GM18858 (cell line): ENCODE measurements at regions not wholly inside any gene's neighbourhood (a gene's known extent, or its start where the extent isn't known, plus 50 kb on each side); places are given as distances from the start of the nearest gene placed in this dataset.
"Not testable (repeated sequence)": the region's sequence is repeated elsewhere in the genome, so short reads cannot be mapped to it uniquely, and the experiment has no call there.

Experiments used
- ATAC-seq: cut with Tn5 transposase; IDR thresholded peaks from one replicate; pipeline ENCODE4 v1.9.1; 2021; ENCODE audit not compliant: unreplicated experiment

- not testable (repeated sequence) for ATAC-seq
These were observed 141.1 kb downstream of the SLCO4C1 start for GRCh38 chr5:102154791-102155605.

- no peak for ATAC-seq
These were observed 141.8 kb downstream of the SLCO4C1 start for GRCh38 chr5:102154291-102154690.

GRCh38 chr5:102153003-102153759 is 142.9 kb downstream of the SLCO4C1 start:
- peak; percentile 84 for ATAC-seq

- no peak for ATAC-seq
These were observed 157.1 kb downstream of the SLCO4C1 start for GRCh38 chr5:102139029-102139428.

- no peak for ATAC-seq
These were observed 157.8 kb downstream of the SLCO4C1 start for GRCh38 chr5:102138243-102138653.

GRCh38 chr5:102130890-102131289 is 165.2 kb downstream of the SLCO4C1 start:
- no peak for ATAC-seq

- ATAC-seq = no peak
These were observed 165.7 kb downstream of the SLCO4C1 start for GRCh38 chr5:102130386-102130785.

- no peak for ATAC-seq
These were observed 176.8 kb downstream of the SLCO4C1 start for GRCh38 chr5:102119252-102119651.

- no peak for ATAC-seq
These were observed 180.3 kb downstream of the SLCO4C1 start for GRCh38 chr5:102115736-102116135.

- ATAC-seq = no peak
These were observed 181.5 kb downstream of the SLCO4C1 start for GRCh38 chr5:102114525-102115069.

GRCh38 chr5:102107865-102108264 is 188.2 kb downstream of the SLCO4C1 start:
- no peak for ATAC-seq

GRCh38 chr5:102106599-102106998 is 189.5 kb downstream of the SLCO4C1 start:
- ATAC-seq = no peak

GRCh38 chr5:102099766-102100331 is 196.2 kb downstream of the SLCO4C1 start:
- no peak for ATAC-seq

- not testable (repeated sequence) for ATAC-seq
These were observed 197.0 kb downstream of the SLCO4C1 start for GRCh38 chr5:102099083-102099482.

GRCh38 chr5:102098606-102099005 is 197.5 kb downstream of the SLCO4C1 start:
- ATAC-seq = not testable (repeated sequence)

GRCh38 chr5:102090770-102091169 is 205.3 kb downstream of the SLCO4C1 start:
- ATAC-seq = peak; percentile 72

- ATAC-seq = no peak
These were observed 206.2 kb downstream of the SLCO4C1 start for GRCh38 chr5:102089883-102090282.

- no peak for ATAC-seq
These were observed 208.2 kb downstream of the SLCO4C1 start for GRCh38 chr5:102087906-102088305.

GRCh38 chr5:102080288-102080687 is 215.8 kb downstream of the SLCO4C1 start:
- ATAC-seq = no peak

- no peak for ATAC-seq
These were observed 218.2 kb downstream of the SLCO4C1 start for GRCh38 chr5:102077920-102078319.

- no peak for ATAC-seq
These were observed 226.1 kb downstream of the SLCO4C1 start for GRCh38 chr5:102069974-102070373.
